ENCODE measurements at regions not wholly inside any gene's neighbourhood (a gene's known extent, or its start where the extent isn't known, plus 50 kb on each side); places are given as distances from the start of the nearest gene placed in this dataset.

DNA sequence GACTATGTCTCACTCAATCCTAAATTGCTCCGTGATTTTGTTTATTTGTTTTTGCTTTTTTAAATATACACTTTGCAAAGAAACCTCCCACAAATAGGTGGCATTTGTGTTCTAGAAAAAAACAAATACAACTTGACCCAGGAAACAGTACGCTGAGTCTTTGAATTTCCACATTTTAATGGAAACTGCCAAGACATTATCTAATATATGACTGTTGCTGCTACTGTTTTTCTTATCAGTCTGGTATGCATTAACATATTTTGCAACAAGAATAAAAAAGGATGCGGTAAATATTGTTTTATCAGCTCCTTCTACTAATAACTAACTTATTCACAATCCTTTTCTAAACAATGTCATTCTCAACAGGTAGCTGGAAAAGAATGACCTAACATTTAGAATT is 187.4 kb downstream of the LRIG3 start:
- Histone ChIP-seq H3K4me1 (ENCODE audit: insufficient read depth, low read length) (no peaks in the 10 kb centered on the region), H3K27me3 (ENCODE audit: control insufficient read depth in 1 of 2, insufficient read depth in 2 of 2, low read length in 2 of 2) (no peaks in the 10 kb centered on the region), H3K27ac (ENCODE audit: low read depth in 1 of 2, low read length in 2 of 2) (no peak overlapping the region), H3K36me3 (ENCODE audit: insufficient read depth, low read length) (no peaks in the 10 kb centered on the region), H3K4me3 (ENCODE audit: low read length) (no peak overlapping the region), H3K9me3 (ENCODE audit: control insufficient read depth in 1 of 2, insufficient read depth in 1 of 2, low read length in 2 of 2) (no peaks in the 10 kb centered on the region)
- ATAC-seq (ENCODE audit: poor library complexity): no peak
- no peaks in the 10 kb centered on the region for H3K4me1 Mint-ChIP-seq (ENCODE audit: low read depth)
- intact Hi-C loops (cut with DNase I, micrococcal nuclease): no loop called here
- POLR2A ChIA-PET: no interaction called here
- CTCF ChIA-PET: no interaction called here
- no peak for TF ChIP-seq CTCF (IDR thresholded peaks at IDR 0.05)
- H3K27me3 Mint-ChIP-seq: no peaks in the 10 kb centered on the region
- no peaks in the 10 kb centered on the region for H3K36me3 Mint-ChIP-seq (ENCODE audit: low read depth)
- DNase-seq: no peak
- peaks cover 2% of the 10 kb centered on the region for H3K9me3 Mint-ChIP-seq
- H3K27ac Mint-ChIP-seq: no peak overlapping the region
- H3K4me3 Mint-ChIP-seq: no peak overlapping the region

DNA sequence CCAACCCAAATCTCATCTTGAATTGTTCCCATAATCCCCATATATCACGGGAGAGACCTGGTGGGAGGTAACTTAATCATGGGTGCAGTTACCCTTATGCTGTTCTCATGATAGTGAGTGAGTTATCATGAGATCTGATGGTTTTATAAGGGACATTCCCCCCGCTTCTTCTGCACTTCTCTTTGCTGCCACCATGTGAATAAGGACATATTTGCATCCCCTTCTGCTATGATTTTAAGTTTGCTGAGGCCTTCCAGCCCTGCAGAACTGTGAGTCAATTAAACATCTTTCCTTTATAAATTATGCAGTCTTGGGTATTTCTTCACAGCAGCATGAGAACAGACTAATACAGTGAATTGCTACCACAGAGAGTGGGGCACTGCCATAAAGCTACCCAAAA is 179.1 kb downstream of the LRIG3 start:
- Mint-ChIP-seq H3K9me3 (peaks cover 7% of the 10 kb centered on the region), H3K27me3 (no peaks in the 10 kb centered on the region), H3K27ac (no peak overlapping the region), H3K36me3 (ENCODE audit: low read depth) (no peaks in the 10 kb centered on the region), H3K4me3 (no peak overlapping the region), H3K4me1 (ENCODE audit: low read depth) (no peaks in the 10 kb centered on the region)
- TF ChIP-seq CTCF (IDR thresholded peaks at IDR 0.05): no peak
- Histone ChIP-seq H3K36me3 (ENCODE audit: insufficient read depth, low read length) (no peaks in the 10 kb centered on the region), H3K27ac (ENCODE audit: low read depth in 1 of 2, low read length in 2 of 2) (no peak overlapping the region), H3K27me3 (ENCODE audit: control insufficient read depth in 1 of 2, insufficient read depth in 2 of 2, low read length in 2 of 2) (no peaks in the 10 kb centered on the region), H3K9me3 (ENCODE audit: control insufficient read depth in 1 of 2, insufficient read depth in 1 of 2, low read length in 2 of 2) (peaks cover 0 to 6% of the 10 kb centered on the region in 2 experiments), H3K4me1 (ENCODE audit: insufficient read depth, low read length) (no peaks in the 10 kb centered on the region), H3K4me3 (ENCODE audit: low read length) (no peak overlapping the region)
- DNase-seq (no peak), ATAC-seq (ENCODE audit: poor library complexity) (no peak)
- intact Hi-C loops (cut with DNase I, micrococcal nuclease): no loop called here
- POLR2A ChIA-PET: no interaction called here
- CTCF ChIA-PET: no interaction called here

DNA sequence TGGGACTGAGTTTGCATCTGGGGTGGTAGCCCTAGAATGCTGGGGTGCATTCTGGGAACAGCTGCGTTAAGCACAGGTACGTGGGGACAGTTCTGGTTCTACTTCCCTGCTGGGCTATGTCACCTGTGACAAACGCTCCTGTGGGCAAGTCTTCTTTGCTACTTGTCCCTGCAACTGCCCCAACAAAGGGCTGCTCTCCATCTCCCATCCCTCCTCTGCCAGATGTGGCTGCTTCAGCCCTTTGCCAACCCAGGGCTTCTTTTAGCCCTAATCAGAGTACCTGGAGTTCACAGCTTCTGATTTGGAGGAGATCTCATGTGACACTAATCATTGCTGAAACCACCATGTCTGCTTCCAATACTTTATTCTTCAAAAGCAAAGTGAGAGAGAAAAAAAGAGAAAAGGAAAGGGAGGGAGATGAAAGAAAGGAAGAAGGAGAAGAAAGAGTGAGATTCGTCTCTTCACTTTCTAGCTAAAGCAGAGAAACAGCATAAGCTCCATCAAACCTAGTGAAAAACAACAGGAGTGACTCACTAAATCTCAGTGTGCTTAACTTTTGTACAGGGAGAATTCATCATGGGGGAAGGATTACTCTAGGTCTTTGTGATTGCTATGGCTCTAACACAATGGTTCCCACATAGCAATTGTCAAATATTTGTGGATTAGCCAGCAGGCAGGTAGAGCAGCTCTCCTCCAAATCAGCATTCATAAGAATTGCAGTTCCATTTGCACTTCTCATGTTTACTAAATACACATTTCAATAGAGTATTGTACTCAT is 174.8 kb downstream of the LRIG3 start:
- Mint-ChIP-seq H3K4me3 (no peak overlapping the region), H3K36me3 (ENCODE audit: low read depth) (no peaks in the 10 kb centered on the region), H3K4me1 (ENCODE audit: low read depth) (no peaks in the 10 kb centered on the region), H3K9me3 (peaks cover 11% of the 10 kb centered on the region), H3K27me3 (no peaks in the 10 kb centered on the region), H3K27ac (no peak overlapping the region)
- DNase-seq: no peak
- H3K36me3 ChIP-seq (ENCODE audit: insufficient read depth, low read length): no peaks in the 10 kb centered on the region
- intact Hi-C loops (cut with DNase I, micrococcal nuclease): no loop called here
- POLR2A ChIA-PET: no interaction called here
- TF ChIP-seq CTCF (IDR thresholded peaks at IDR 0.05): no peak
- peaks cover 0 to 6% of the 10 kb centered on the region in 2 experiments for H3K9me3 ChIP-seq (ENCODE audit: control insufficient read depth in 1 of 2, insufficient read depth in 1 of 2, low read length in 2 of 2)
- H3K27ac ChIP-seq (ENCODE audit: low read depth in 1 of 2, low read length in 2 of 2): no peak overlapping the region
- H3K4me1 ChIP-seq (ENCODE audit: insufficient read depth, low read length): no peaks in the 10 kb centered on the region
- H3K4me3 ChIP-seq (ENCODE audit: low read length): no peak overlapping the region
- no peaks in the 10 kb centered on the region for H3K27me3 ChIP-seq (ENCODE audit: control insufficient read depth in 1 of 2, insufficient read depth in 2 of 2, low read length in 2 of 2)
- ATAC-seq (ENCODE audit: poor library complexity): no peak
- CTCF ChIA-PET: no interaction called here
